Nephron (organoid): ENCODE measurements at regions not wholly inside any gene's neighbourhood (a gene's known extent, or its start where the extent isn't known, plus 50 kb on each side); places are given as distances from the start of the nearest gene placed in this dataset.

ENCODE experiments used
- H3K27ac Mint-ChIP-seq, 3 experiments: 2 replicates each; pipeline ENCODE4 v1.8.0; 2020; ENCODE audit warnings: mixed read lengths in 3 of 3, mild to moderate bottlenecking in 2 of 3, moderate library complexity in 1 of 3
- H3K27me3 Mint-ChIP-seq: 2 replicates; pipeline ENCODE4 v1.8.0; 2021; ENCODE audit warnings: low read depth, mild to moderate bottlenecking, moderate library complexity, mixed read lengths
- H3K36me3 Mint-ChIP-seq: 2 replicates; pipeline ENCODE4 v1.8.0; 2020; ENCODE audit warnings: low read depth, mixed read lengths
- H3K4me1 Mint-ChIP-seq: 2 replicates; pipeline ENCODE4 v1.8.0; 2020; ENCODE audit warnings: mixed read lengths
- H3K4me3 Mint-ChIP-seq, 3 experiments: 2 replicates each; pipeline ENCODE4 v1.8.0; 2020; ENCODE audit warnings: mild to moderate bottlenecking in 3 of 3, mixed read lengths in 3 of 3, moderate library complexity in 2 of 3
- H3K9me3 Mint-ChIP-seq: 2 replicates; pipeline ENCODE4 v1.8.0; 2020; ENCODE audit warnings: mixed read lengths
- TF ChIP-seq, protein P1 (sequence below), 3 experiments: fragments of 200-600 bp; sonication (generic); IDR thresholded peaks; one replicate each; pipeline ENCODE4 v1.5.0; 2021; ENCODE audit warnings: antibody characterized with exemption in 3 of 3; ENCODE audit not compliant: unreplicated experiment in 3 of 3

DNA sequence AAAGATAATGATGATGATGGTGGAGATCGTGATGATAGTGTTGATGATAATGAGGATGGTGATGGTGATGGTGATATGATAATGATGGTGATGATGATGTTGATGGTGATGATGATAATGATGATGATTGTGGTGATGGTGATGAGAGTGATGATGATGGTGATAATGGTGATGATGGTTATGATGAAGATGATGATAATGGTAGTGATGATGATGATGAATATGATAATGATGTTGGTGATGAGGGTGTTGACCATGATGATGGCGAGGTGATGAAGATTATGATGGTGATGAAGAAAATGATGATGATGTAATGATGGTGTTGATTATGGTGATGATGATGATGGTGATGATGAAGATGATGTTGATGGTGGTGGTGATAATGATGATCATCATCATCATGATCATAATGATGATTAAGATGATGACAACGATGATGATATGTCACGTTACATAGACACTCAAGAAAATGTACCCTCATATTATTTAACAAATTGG, 1106.4 kb downstream of the NLGN4X start:
- Mint-ChIP-seq H3K4me3 (no peak overlapping the region), H3K4me1 (no peaks in the 10 kb centered on the region), H3K9me3 (no peaks in the 10 kb centered on the region), H3K36me3 (no peaks in the 10 kb centered on the region), H3K27me3 (no peaks in the 10 kb centered on the region), H3K27ac (no peak overlapping the region)
- TF ChIP-seq, protein P1, sequence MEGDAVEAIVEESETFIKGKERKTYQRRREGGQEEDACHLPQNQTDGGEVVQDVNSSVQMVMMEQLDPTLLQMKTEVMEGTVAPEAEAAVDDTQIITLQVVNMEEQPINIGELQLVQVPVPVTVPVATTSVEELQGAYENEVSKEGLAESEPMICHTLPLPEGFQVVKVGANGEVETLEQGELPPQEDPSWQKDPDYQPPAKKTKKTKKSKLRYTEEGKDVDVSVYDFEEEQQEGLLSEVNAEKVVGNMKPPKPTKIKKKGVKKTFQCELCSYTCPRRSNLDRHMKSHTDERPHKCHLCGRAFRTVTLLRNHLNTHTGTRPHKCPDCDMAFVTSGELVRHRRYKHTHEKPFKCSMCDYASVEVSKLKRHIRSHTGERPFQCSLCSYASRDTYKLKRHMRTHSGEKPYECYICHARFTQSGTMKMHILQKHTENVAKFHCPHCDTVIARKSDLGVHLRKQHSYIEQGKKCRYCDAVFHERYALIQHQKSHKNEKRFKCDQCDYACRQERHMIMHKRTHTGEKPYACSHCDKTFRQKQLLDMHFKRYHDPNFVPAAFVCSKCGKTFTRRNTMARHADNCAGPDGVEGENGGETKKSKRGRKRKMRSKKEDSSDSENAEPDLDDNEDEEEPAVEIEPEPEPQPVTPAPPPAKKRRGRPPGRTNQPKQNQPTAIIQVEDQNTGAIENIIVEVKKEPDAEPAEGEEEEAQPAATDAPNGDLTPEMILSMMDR (IDR thresholded peaks at IDR 0.05; ENCODE audit: unreplicated experiment in 3 of 3): no peak

DNA sequence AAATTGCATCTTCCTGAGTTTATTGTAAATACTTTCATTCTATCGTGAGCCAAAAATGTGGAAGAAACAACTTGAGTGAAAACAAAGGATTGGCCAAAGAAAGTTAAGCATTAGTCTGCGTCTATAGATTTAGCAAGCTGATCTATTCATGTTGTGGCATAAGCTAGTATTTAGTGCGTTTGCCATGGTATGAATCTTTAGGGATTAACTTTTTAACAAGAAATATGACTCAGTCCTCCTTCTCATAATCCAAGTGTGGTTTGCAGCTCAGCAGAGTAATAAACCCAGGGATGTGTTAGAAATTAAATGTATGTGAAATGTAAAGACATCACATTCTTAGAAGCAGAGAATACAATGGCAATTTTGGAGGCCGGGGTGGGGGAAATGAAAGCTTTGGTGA, 1110.9 kb downstream of the NLGN4X start:
- Mint-ChIP-seq H3K27ac (no peak overlapping the region), H3K4me3 (no peak overlapping the region), H3K9me3 (no peaks in the 10 kb centered on the region), H3K36me3 (no peaks in the 10 kb centered on the region), H3K4me1 (no peaks in the 10 kb centered on the region), H3K27me3 (no peaks in the 10 kb centered on the region)
- TF ChIP-seq, protein P1 (IDR thresholded peaks at IDR 0.05; ENCODE audit: unreplicated experiment in 3 of 3): no peak

DNA sequence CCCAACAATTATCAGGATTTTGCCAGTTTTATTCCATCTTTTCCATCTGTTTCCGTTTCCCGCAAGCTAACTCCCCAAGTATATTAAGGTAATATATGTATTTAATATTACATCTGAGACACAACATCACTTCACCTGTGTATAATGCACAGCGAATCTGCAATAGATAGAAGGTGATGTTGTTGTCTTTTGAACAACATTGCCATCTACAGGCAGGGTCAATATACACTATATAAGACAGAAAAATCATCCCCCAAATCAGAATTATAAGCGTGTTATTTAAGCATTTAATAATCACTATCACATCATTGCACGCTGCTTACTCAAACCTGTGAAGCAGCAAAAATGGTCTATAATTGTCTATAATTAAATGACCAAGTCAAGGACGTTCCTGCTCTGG, 1115.5 kb downstream of the NLGN4X start:
- TF ChIP-seq, protein P1 (IDR thresholded peaks at IDR 0.05; ENCODE audit: unreplicated experiment in 3 of 3): peak; percentile 34 to 46 (median 36)
- no peaks in the 10 kb centered on the region for H3K4me1 Mint-ChIP-seq
- H3K9me3 Mint-ChIP-seq: no peaks in the 10 kb centered on the region
- no peak overlapping the region for H3K27ac Mint-ChIP-seq
- H3K27me3 Mint-ChIP-seq: no peaks in the 10 kb centered on the region
- H3K36me3 Mint-ChIP-seq: no peaks in the 10 kb centered on the region
- H3K4me3 Mint-ChIP-seq: no peak overlapping the region

DNA sequence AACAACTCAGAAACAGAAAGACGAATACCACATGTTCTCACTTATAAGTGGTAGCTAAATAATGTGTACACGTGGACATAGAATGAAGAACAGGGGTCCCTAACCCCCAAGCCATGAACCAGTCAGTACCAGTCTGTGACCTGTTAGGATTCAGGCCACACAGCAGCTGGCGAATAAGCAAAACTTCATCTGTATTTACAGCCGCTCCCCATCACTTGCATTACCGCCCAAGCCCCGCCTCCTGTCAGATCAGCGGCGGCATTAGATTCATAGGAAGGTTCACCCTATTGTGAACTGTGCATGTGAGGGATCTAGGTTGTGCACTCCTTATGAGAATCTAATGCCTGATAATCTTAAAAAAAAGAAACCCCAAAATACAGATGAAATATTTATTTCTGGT, 1128.7 kb downstream of the NLGN4X start:
- H3K4me1 Mint-ChIP-seq: no peaks in the 10 kb centered on the region
- TF ChIP-seq, protein P1 (IDR thresholded peaks at IDR 0.05; ENCODE audit: unreplicated experiment in 3 of 3): no peak
- H3K4me3 Mint-ChIP-seq: no peak overlapping the region
- no peak overlapping the region for H3K27ac Mint-ChIP-seq
- H3K27me3 Mint-ChIP-seq: no peaks in the 10 kb centered on the region
- no peaks in the 10 kb centered on the region for H3K36me3 Mint-ChIP-seq
- no peaks in the 10 kb centered on the region for H3K9me3 Mint-ChIP-seq

DNA sequence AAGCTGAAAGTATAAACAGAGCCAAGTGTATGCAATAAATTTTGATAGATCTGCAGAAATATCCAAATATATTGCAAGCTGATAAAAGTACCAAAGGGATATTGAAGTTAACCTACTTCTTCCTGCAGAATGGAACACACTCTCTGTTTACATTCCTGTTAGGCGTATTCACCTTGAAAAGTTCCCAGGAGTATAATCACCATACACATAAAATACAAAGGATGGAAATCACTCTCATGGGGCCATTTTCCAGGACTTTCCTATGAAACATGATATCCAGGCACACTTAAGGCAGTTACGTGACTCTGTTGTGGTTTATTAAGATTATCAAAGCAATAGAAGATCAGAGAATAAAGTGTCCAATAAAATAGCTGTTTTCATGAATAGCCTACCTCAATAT, 1142.3 kb downstream of the NLGN4X start:
- no peaks in the 10 kb centered on the region for H3K27me3 Mint-ChIP-seq
- peaks cover 3% of the 10 kb centered on the region for H3K9me3 Mint-ChIP-seq
- TF ChIP-seq, protein P1 (IDR thresholded peaks at IDR 0.05; ENCODE audit: unreplicated experiment in 3 of 3): no peak
- no peaks in the 10 kb centered on the region for H3K36me3 Mint-ChIP-seq
- no peak overlapping the region for H3K4me3 Mint-ChIP-seq
- no peak overlapping the region for H3K27ac Mint-ChIP-seq
- H3K4me1 Mint-ChIP-seq: peaks cover 12% of the 10 kb centered on the region

DNA sequence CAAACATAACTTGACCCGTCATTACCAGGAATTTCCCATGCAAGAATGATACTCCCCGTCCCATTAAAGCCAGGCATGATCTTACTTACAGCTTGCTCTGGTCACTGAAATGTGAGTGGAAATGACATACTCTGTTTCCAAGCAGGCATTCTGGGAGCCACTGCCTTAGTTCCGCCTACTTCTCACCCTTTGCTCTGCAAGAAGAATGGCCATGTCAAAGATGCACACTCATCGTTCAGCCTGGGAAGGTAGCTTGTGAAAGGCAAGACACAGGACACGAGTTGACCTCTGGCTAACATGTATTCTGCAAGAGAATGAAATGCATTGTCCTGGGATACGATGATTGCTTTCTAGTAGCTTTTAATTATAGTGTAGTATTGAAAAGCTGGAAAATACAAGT, 1144.4 kb downstream of the NLGN4X start:
- no peaks in the 10 kb centered on the region for H3K36me3 Mint-ChIP-seq
- peak overlapping the region; percentile 8 to 51 (median 34) for H3K27ac Mint-ChIP-seq
- peak overlapping the region in 1 of 3 experiments; percentile 28 for H3K4me3 Mint-ChIP-seq
- H3K4me1 Mint-ChIP-seq: peaks cover 12% of the 10 kb centered on the region
- TF ChIP-seq, protein P1 (IDR thresholded peaks at IDR 0.05; ENCODE audit: unreplicated experiment in 3 of 3): no peak
- H3K9me3 Mint-ChIP-seq: peaks cover 7% of the 10 kb centered on the region
- H3K27me3 Mint-ChIP-seq: no peaks in the 10 kb centered on the region
